ENCODE measurements at regions not wholly inside any gene's neighbourhood (a gene's known extent, or its start where the extent isn't known, plus 50 kb on each side); places are given as distances from the start of the nearest gene placed in this dataset.

GRCh38 chr14:96987771-96988170 lies 190.6 kb downstream of the VRK1 start:
- in situ Hi-C loops (cut with HindIII; ENCODE audit: low sequenced_read_pairs), result no loop called here
- H3K4me3 ChIP-seq (ENCODE audit: low read depth, low read length), result no peak overlapping the region
- DNase-seq (ENCODE audit: low read depth), result no peak

GRCh38 chr14:96989306-96989705 lies 192.1 kb downstream of the VRK1 start:
- no peak for DNase-seq (ENCODE audit: low read depth)
- in situ Hi-C loops (cut with HindIII; ENCODE audit: low sequenced_read_pairs), result no loop called here
- no peak for TF ChIP-seq CTCF (IDR thresholded peaks at IDR 0.05; ENCODE audit: low read depth, low read length, missing control alignments)
- H3K4me3 ChIP-seq (ENCODE audit: low read depth, low read length), result no peak overlapping the region

More at GRCh38 chr14:96987771-96988170, 190.6 kb downstream of the VRK1 start:
- TF ChIP-seq CTCF (IDR thresholded peaks at IDR 0.05; ENCODE audit: low read depth, low read length, missing control alignments), result no peak

DNA sequence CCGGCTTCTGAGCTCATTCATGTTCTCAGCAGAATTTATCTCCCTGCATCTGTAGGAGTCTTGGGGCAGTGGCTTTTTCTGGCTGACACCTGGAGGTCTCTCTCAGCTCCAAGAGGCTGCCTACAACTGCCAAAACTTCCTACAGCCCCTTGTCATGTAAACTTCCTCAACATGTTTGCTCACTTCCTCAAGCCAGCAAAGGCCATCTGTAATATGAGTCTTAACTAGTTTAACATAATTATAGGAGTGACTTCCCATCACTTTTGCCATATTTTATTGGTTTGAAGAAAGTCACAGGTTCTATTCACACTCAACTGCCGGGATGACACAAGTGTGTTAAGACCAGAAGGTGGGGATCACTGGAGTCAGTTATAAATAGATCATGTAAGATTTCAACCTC lies 194.0 kb downstream of the VRK1 start:
- no peak for DNase-seq (ENCODE audit: low read depth)
- no peak for TF ChIP-seq CTCF (IDR thresholded peaks at IDR 0.05; ENCODE audit: low read depth, low read length, missing control alignments)
- in situ Hi-C loops (cut with HindIII; ENCODE audit: low sequenced_read_pairs), result no loop called here

DNA sequence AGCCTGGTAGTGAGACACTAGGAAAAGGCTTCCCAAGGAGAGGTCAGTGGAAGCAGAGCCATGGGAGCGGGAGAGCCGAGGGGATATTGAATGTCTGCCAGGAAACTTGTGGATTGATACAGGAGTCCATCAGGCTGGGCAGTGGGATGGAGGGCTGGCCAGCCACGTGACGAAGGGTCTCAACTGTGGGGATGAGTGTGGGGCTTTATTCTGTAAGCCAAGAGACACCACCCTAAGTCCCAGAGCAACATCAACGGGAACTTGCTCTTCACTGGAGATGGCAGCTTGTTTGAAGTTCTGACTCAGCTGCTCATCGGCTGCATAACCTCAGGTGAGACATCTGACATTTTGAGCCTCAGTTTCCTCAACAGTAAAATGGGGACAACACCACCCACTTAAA lies 197.8 kb downstream of the VRK1 start:
- no peak for TF ChIP-seq CTCF (IDR thresholded peaks at IDR 0.05; ENCODE audit: low read depth, low read length, missing control alignments)
- DNase-seq (ENCODE audit: low read depth), result no peak
- in situ Hi-C loops (cut with HindIII; ENCODE audit: low sequenced_read_pairs), result no loop called here
- H3K4me3 ChIP-seq (ENCODE audit: low read depth, low read length), result no peak overlapping the region

More for the DNA sequence above, 194.0 kb downstream of the VRK1 start:
- no peak overlapping the region for H3K4me3 ChIP-seq (ENCODE audit: low read depth, low read length)

GRCh38 chr14:96997269-96997668 lies 200.1 kb downstream of the VRK1 start:
- in situ Hi-C loops (cut with HindIII; ENCODE audit: low sequenced_read_pairs), result no loop called here
- no peak for TF ChIP-seq CTCF (IDR thresholded peaks at IDR 0.05; ENCODE audit: low read depth, low read length, missing control alignments)
- no peak overlapping the region for H3K4me3 ChIP-seq (ENCODE audit: low read depth, low read length)
- no peak for DNase-seq (ENCODE audit: low read depth)

DNA sequence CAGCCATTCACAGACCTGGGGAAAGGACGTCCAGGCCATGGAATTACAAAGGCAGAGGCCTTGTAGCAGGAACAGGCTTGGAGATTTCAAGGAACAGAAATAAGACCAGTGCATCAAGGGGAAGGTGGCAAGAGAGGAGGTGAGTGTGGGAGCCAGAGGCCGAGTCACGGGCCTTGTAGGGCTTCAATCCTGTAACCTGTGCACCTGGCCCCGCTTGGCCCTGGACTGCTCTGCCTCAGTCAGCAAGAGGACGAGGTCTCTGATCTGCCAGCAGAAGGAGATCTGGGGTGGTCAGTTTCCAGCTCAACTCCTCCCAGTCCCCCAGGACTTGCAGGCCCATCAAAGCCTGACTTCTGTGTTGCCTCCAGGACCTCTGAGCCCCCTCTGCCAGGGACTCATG lies 200.8 kb downstream of the VRK1 start:
- no peak for TF ChIP-seq CTCF (IDR thresholded peaks at IDR 0.05; ENCODE audit: low read depth, low read length, missing control alignments)
- no peak overlapping the region for H3K4me3 ChIP-seq (ENCODE audit: low read depth, low read length)
- no peak for DNase-seq (ENCODE audit: low read depth)
- in situ Hi-C loops (cut with HindIII; ENCODE audit: low sequenced_read_pairs), result no loop called here

DNA sequence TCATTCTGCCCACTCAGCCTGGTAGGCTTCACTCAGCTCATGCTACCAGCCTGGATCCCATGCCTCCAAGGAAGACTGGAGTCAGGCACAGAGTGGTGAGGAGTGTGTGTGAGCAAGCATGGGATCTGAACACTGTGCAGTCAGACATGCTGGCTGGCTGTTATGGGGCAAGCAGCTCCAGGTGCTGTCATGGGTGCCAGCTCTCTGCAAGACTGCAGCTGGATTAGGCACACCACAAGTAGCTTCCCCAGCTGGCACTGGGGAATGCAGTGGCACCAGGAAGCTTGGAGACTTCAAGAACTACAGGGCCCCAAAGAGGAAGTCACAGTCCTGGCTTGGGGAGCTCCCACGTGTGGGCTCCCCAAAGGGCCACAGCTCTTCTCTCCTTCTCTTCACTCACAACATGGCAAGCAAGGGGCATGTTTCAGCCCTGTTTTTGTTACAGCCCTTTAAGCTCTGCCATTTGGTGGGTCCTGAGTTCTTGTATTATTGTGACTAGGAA lies 202.5 kb downstream of the VRK1 start:
- in situ Hi-C loops (cut with HindIII; ENCODE audit: low sequenced_read_pairs), result no loop called here
- no peak overlapping the region for H3K4me3 ChIP-seq (ENCODE audit: low read depth, low read length)
- TF ChIP-seq CTCF (IDR thresholded peaks at IDR 0.05; ENCODE audit: low read depth, low read length, missing control alignments), result no peak
- no peak for DNase-seq (ENCODE audit: low read depth)
